WTC11 (cell line): ENCODE measurements at regions not wholly inside any gene's neighbourhood (a gene's known extent, or its start where the extent isn't known, plus 50 kb on each side); places are given as distances from the start of the nearest gene placed in this dataset.

Experiments
- JUN ChIP-seq: sonication (generic); formaldehyde crosslinking; IDR thresholded peaks from 2 replicates; pipeline ENCODE4 v1.8.0; 2023; ENCODE audit warnings: mild to moderate bottlenecking, missing genetic modification reagents
- ZNF232 ChIP-seq: sonication (generic); formaldehyde crosslinking; IDR thresholded peaks from 2 replicates; pipeline ENCODE4 v1.8.0; 2022; ENCODE audit warnings: mild to moderate bottlenecking, missing genetic modification reagents
- TF ChIP-seq, protein P1 (sequence below): fragments of 200-600 bp; IDR thresholded peaks from 2 replicates; pipeline ENCODE4 v1.8.0; 2022; ENCODE audit warnings: antibody characterized with exemption

DNA sequence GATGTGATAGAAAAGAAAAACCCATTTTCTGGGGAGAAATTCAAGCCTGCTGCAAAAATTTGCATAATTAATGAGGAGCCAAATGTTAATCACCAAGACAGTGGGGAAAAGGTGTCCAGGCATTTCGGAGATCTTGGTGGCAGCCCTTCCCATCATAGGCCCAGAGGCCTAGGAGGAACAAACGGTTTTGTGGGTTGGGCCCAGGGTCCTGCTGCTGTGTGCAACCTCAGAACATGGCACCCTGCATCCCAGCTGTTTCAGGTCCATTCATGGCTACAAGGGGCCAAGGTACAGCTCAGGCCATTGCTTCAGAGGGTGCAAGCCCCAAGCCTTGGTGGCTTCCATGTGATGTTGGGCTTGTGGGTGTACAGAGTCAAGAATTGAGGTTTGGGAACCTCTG, 189.8 kb upstream of the IMPG1 start:
- TF ChIP-seq ZNF232 (CRISPR knock-in tag) (no peak), JUN (CRISPR knock-in tag) (no peak)
- TF ChIP-seq, protein P1, sequence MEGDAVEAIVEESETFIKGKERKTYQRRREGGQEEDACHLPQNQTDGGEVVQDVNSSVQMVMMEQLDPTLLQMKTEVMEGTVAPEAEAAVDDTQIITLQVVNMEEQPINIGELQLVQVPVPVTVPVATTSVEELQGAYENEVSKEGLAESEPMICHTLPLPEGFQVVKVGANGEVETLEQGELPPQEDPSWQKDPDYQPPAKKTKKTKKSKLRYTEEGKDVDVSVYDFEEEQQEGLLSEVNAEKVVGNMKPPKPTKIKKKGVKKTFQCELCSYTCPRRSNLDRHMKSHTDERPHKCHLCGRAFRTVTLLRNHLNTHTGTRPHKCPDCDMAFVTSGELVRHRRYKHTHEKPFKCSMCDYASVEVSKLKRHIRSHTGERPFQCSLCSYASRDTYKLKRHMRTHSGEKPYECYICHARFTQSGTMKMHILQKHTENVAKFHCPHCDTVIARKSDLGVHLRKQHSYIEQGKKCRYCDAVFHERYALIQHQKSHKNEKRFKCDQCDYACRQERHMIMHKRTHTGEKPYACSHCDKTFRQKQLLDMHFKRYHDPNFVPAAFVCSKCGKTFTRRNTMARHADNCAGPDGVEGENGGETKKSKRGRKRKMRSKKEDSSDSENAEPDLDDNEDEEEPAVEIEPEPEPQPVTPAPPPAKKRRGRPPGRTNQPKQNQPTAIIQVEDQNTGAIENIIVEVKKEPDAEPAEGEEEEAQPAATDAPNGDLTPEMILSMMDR = no peak
